ENCODE measurements at regions not wholly inside any gene's neighbourhood (a gene's known extent, or its start where the extent isn't known, plus 50 kb on each side); places are given as distances from the start of the nearest gene placed in this dataset.
A peak's percentile ranks its signal among the peaks of the same experiment; 100 is the strongest.

- Histone ChIP-seq H3K27me3 (ENCODE audit: insufficient read depth, low read depth) (no peaks in the 10 kb centered on the region), H3K27ac (no peak overlapping the region), H4K20me1 (ENCODE audit: insufficient read depth) (no peaks in the 10 kb centered on the region), H3K4me2 (no peak overlapping the region), H3K4me3 (IDR thresholded peaks at IDR 0.05; ENCODE audit: insufficient read depth, low read depth, low read length) (no peak overlapping the region), H3K4me1 (ENCODE audit: low read depth, poor library complexity, severe bottlenecking) (peaks cover 36% of the 10 kb centered on the region), H3K36me3 (ENCODE audit: insufficient read depth) (no peaks in the 10 kb centered on the region), H3K9ac (no peak overlapping the region), H3K79me2 (ENCODE audit: insufficient read depth, low read depth) (no peaks in the 10 kb centered on the region), H2AFZ (ENCODE audit: low read depth) (no peak overlapping the region)
- TF ChIP-seq CTCF (conservative IDR thresholded peaks at IDR 0.05; ENCODE audit: low read depth, low read length): no peak
Observed at GRCh38 chr9:115202960-115203751, 85.2 kb upstream of the TNC start.

DNA sequence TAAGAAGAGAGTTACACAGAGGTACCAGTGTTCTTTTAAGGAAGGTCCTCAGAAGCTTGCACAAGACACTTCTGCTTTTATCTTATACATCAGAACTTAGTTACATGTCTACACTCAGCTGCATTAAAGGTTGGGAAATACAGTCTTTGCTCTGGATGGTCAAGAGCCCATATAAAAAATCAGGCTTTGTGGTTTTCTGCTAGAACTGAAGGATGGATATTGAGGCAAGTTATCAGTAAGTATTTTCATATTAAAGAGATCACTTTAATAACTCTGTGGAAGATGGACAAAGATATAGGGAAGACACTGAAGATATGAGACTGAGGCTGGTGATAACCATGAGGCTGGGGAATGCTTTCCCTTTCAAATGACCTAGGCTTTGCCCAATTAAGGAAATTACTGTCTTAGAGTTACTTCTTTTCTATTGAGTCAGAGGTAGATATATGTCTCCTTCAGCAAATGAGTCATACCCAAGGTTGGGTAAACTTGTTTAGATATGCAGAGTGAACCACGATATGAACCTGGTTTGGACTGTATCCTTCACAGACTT is 87.0 kb upstream of the TNC start:
- Histone ChIP-seq H3K9ac (no peak overlapping the region), H3K36me3 (ENCODE audit: insufficient read depth) (no peaks in the 10 kb centered on the region), H3K27ac (no peak overlapping the region), H4K20me1 (ENCODE audit: insufficient read depth) (no peaks in the 10 kb centered on the region), H3K4me3 (IDR thresholded peaks at IDR 0.05; ENCODE audit: insufficient read depth, low read depth, low read length) (no peak overlapping the region), H2AFZ (ENCODE audit: low read depth) (no peak overlapping the region), H3K4me2 (no peak overlapping the region), H3K4me1 (ENCODE audit: low read depth, poor library complexity, severe bottlenecking) (peaks cover 54% of the 10 kb centered on the region), H3K79me2 (ENCODE audit: insufficient read depth, low read depth) (no peaks in the 10 kb centered on the region), H3K27me3 (ENCODE audit: insufficient read depth, low read depth) (no peaks in the 10 kb centered on the region)
- no peak for TF ChIP-seq CTCF (conservative IDR thresholded peaks at IDR 0.05; ENCODE audit: low read depth, low read length)

DNA sequence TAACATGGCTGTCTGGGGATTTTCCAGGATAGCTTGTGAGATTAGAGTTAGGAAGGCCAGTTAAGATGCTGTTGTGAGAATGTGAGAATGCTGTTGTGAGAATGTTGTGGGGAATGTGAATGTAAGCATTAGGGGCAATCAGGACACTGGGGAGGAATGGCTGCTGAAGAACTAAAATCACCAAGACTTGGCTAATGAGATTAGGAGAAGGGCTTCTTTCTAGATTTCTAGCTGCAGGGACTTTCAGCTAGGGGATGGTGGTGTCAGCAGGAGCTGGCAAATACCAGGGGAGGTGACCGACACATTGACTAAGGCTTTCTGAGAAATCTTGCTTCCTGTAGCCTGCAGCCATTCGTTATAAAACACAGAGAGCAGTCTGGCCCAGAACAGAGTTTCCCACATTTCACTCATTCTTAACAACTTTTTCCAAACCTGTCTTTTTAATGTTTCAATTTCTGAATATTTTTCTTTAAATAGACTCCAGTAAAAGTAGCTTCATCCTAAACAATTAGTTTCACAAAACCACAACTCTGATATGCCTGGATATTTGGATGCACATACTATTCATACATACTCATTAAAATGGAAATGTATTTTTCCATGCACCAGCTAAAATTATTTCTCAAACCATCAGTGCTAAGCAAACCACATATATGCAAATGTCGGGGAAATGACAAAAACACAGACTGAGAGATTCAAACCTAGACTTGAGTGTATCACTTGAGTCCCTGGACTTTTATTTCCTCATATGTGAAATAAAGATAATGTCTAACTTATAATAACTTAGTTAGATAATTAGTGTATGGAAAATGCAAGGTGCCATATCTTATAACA is 89.3 kb upstream of the TNC start:
- peak overlapping the region; percentile 91 for H3K4me2 ChIP-seq
- peak overlapping the region; percentile 24 for H2AFZ ChIP-seq (ENCODE audit: low read depth)
- H3K4me1 ChIP-seq (ENCODE audit: low read depth, poor library complexity, severe bottlenecking): peaks cover 77% of the 10 kb centered on the region
- no peaks in the 10 kb centered on the region for H4K20me1 ChIP-seq (ENCODE audit: insufficient read depth)
- H3K36me3 ChIP-seq (ENCODE audit: insufficient read depth): no peaks in the 10 kb centered on the region
- no peaks in the 10 kb centered on the region for H3K27me3 ChIP-seq (ENCODE audit: insufficient read depth, low read depth)
- no peak overlapping the region for H3K9ac ChIP-seq
- no peak overlapping the region for H3K4me3 ChIP-seq (IDR thresholded peaks at IDR 0.05; ENCODE audit: insufficient read depth, low read depth, low read length)
- no peak for TF ChIP-seq CTCF (conservative IDR thresholded peaks at IDR 0.05; ENCODE audit: low read depth, low read length)
- no peaks in the 10 kb centered on the region for H3K79me2 ChIP-seq (ENCODE audit: insufficient read depth, low read depth)
- H3K27ac ChIP-seq: peak overlapping the region; percentile 48

GRCh38 chr9:115208501-115208900 is 90.5 kb upstream of the TNC start:
- Histone ChIP-seq H3K27ac (peak overlapping the region; percentile 11; the same call in 1 of the 2 replicates), H3K79me2 (ENCODE audit: insufficient read depth, low read depth) (no peaks in the 10 kb centered on the region), H4K20me1 (ENCODE audit: insufficient read depth) (no peaks in the 10 kb centered on the region), H3K27me3 (ENCODE audit: insufficient read depth, low read depth) (no peaks in the 10 kb centered on the region), H3K9ac (no peak overlapping the region), H3K4me2 (peak overlapping the region; percentile 91; the same call in 1 of the 2 replicates), H3K4me1 (ENCODE audit: low read depth, poor library complexity, severe bottlenecking) (peaks cover 89% of the 10 kb centered on the region), H3K4me3 (IDR thresholded peaks at IDR 0.05; ENCODE audit: insufficient read depth, low read depth, low read length) (no peak overlapping the region), H3K36me3 (ENCODE audit: insufficient read depth) (no peaks in the 10 kb centered on the region), H2AFZ (ENCODE audit: low read depth) (peak overlapping the region; percentile 9; the same call in 1 of the 2 replicates)
- no peak for TF ChIP-seq CTCF (conservative IDR thresholded peaks at IDR 0.05; ENCODE audit: low read depth, low read length)
